ENCODE measurements at regions not wholly inside any gene's neighbourhood (a gene's known extent, or its start where the extent isn't known, plus 50 kb on each side); places are given as distances from the start of the nearest gene placed in this dataset.

DNA sequence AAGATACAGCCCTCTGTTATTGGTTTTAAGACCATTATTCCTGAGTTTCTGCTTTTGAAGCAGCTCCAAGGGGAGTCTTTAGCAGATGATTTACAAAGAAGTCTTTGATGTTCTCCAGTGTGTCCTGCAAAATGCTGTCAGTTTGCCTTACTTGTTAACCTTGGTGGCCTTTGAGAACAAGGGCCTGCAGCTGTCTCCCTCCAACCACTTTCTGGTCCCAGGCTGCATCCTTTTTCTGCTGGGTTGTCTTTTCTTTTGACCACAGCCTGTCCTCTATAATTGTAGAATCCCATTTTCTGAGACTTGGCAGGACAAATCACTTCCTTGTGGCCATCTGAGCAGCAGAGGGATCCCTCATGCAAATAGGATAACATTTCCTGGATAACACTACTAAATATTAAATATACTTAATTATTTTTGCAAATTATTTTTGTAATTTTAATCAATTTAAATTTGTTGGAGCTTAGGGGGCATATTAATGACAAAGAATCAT, 281.4 kb downstream of the DMRT2 start:
- no peak for DNase-seq (ENCODE audit: low spot score)

DNA sequence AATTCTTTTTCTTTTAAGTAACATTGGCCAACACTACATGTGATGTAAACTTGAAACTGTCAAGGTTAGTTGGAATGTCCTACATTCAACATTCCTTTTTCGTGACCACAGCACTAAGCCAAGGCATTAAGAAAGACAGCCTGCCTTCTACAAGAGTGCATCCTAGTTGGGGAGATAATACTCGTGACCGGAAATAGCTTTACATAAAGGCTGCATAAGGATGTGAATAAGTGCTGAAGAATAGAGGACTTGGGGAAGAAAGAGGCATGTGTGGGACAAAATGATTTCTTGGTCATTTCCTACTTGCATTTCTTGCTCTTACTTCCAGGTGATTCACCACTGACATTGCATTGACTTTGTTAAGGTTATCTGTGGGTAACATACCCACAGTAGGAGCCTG, 282.0 kb downstream of the DMRT2 start:
- DNase-seq (ENCODE audit: low spot score) = no peak

DNA sequence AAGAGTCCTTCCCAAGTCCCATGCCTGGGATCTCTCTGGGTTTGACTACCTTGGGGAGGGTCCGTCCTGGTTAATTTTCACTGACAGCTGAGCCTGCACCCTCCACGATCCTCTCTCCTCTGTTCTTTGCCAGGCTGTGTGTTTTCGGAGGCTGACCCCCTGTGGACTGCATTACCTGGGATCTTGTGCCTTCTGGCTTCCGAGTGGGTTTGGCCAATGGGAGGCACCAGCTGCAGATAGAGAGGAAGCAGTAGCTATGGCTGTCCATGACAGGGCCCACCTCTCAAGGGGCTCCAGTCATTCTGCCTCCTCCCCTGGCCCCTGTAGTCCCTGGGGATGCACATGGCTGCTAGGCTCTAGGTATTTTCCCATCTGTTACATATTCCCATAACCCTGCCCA, 285.0 kb downstream of the DMRT2 start:
- no peak for DNase-seq (ENCODE audit: low spot score)

DNA sequence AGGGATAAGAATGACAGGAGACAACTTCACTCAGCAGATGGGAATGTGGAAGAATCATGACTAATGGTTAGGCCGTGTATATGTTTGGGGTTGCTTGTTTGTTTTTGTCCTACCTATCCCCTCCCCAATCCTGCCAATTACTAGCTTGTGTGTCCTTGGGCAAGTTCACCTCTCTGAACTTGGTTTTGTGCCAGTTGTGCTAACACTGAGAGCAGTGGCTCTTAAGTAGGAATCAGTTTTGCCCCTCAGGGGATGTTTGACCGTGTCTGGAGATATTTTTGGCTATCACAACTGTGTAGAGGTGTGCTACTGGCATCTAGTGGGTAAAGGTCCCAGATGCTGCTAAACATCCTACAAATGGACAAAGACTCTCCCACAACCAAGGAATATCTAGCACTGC, 287.0 kb downstream of the DMRT2 start:
- DNase-seq (ENCODE audit: low spot score) = no peak

DNA sequence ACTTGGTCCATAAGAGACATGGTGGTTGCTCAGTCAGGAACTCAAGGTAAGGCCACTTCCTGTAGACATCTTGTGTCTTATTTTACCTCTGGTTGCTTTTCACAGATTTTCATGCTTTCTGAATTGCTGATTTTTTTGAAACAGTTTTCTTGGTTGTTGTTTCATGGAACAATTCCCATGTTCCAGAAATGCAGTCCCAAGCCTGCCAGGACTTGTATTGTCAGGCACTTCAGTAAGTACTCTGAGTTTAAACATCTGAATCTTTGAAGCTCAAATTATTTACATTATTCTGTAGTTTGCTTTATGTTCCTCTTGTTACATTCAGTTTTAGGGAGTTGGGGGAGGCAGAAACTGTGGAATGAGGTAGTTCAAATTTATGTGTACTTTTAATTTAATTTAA, 290.2 kb downstream of the DMRT2 start:
- DNase-seq (ENCODE audit: low spot score) = no peak

DNA sequence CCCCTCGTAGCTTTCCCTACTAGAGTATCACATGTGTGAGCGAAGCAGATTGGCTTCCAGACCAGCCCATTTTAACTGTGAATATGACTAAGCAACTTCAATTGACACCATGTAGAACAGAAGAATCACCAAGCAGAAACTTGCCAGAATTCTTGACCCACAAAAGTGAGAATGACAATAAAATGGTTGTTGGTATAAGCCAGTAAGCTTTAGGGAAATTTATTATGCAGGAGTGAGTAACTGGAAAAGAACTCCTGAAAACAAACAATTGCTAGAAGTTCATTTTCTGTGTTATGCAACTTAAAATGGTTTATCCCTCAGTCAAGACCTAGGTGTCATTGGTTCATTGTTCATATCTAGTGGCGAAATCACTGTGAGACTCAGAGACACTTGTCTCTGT, 303.1 kb downstream of the DMRT2 start:
- DNase-seq (ENCODE audit: low spot score) = no peak

DNA sequence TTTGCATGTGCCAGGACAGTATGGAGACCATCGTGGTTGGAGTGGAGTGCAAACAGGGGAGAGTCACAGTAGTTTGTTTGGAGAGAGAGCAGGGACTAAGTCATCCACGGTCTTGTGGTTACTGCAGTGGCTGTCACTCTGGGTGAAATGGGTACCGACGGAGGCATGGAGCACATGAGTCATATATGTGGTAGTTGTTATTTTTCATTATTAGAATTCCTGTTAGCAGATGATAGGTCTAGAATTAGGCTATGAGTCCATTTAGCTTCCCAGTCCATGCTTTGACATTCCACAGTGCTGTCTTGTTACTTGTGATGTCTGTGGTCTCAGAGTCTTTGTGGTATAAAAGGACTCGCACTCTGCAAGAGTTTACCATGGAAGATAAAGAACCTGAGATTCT, 303.9 kb downstream of the DMRT2 start:
- DNase-seq (ENCODE audit: low spot score) = no peak

DNA sequence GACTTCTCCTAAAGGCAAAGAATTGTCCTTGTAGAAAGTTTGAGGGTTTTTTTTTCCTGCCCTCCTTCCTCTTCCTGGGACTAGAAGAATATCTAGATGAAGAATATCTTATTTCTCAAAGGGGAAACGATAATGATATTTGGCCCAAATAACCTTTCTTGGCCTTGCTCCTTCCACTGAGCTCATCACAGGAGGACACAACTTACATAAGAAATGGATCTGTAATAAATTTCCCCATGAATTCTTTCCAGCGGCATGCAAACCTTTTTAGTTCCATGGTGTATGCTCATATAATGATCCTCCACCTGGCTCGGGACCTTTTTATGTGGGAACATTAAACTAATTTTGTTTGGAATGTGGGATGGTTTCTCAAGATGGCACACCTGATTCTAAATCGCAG, 304.4 kb downstream of the DMRT2 start:
- no peak for DNase-seq (ENCODE audit: low spot score)

DNA sequence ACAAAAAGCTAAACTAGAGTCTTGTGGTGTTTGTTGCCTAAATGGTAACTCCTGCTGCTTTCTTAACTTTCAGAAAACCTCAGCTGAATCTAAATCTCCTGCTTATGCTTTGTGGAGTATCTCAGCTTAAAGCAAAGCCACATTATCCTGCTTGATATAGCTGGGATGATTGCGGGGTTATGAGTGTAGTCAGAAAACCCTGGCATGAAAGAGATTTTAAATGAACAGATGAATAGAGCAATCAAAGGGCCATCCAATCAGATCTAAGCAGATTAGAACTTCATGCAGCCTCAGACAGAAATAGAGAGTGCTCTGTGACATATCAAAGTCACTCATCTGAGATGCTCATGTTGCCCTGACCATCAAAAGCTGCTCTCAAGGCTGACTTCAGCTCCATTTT, 305.5 kb downstream of the DMRT2 start:
- no peak for DNase-seq (ENCODE audit: low spot score)

DNA sequence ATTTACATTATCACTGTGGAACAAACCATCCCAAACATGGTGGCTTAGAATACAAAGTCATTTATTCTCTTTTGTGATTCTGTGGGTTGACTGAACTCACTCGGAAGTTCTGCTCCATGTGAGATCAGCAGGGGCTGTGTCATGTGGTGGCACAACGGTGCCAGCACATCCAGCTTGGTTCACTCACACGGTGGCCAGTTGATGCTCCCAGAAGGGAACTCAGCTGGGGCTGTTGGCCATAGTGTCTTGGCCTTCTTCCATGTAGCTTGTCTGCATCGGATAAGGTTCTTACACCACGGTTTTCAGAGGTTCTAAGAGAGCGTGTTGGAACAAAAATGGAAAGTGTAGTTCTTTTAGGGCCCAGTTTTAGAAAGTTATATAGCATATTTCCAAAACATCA, 312.7 kb downstream of the DMRT2 start:
- DNase-seq (ENCODE audit: low spot score) = no peak

DNA sequence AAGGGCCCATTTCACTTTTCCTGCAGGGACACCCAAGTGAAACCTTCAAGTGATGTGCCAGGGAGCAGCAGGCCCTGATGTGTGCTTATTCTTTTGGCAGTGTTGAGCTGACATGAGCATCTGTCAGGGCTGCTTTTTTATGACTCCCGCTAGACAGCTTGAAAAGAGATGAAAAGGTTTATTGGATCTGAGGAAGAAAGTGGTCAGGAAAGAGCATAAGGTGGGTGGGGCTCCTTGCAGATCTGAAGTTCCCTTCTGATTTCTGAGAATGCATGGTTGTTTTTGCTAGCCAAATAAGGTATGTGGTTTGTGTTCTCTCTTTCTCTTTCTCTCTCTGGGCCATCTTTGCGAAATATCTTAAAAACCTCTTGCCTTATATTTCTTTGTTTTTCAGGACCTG, 316.1 kb downstream of the DMRT2 start:
- peak; percentile 8 for DNase-seq (ENCODE audit: low spot score)

DNA sequence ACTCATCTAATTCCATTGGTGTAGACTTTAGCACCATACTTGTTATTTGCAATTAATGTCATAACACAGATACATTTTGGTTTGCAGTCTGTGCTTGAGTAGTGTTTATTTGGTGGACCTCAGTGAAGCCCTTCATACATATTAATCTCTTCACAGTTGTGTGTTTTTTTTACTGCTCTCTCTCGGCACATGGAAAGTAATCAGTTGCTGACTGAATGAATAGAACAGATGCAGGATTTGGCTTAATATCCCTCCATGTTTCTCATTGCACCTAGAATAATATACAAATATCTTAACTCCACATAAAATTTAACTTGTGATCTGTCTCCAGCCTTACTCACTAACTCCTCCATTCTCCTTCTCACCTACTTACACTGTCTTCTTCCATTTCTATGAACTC, 319.1 kb downstream of the DMRT2 start:
- no peak for DNase-seq (ENCODE audit: low spot score)

DNA sequence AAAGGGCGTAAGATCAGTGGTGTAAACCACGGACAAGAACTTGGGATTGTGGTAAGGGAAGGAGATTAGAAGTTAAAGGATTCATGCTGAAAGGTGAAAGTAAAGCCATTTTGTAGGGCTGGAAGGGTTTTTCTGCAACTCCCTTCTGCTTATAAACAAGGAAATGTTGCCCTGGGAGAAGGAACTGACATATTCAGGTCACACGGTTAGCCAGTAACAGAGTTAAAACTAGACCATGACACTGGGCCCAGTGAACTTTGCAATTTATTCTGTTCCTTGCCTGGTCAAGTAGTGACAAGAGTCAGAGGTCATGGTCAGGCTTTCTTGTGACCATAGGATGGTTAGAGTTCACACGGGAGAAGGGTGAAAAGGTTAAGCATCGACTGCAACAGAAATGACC, 323.3 kb downstream of the DMRT2 start:
- DNase-seq (ENCODE audit: low spot score) = no peak

DNA sequence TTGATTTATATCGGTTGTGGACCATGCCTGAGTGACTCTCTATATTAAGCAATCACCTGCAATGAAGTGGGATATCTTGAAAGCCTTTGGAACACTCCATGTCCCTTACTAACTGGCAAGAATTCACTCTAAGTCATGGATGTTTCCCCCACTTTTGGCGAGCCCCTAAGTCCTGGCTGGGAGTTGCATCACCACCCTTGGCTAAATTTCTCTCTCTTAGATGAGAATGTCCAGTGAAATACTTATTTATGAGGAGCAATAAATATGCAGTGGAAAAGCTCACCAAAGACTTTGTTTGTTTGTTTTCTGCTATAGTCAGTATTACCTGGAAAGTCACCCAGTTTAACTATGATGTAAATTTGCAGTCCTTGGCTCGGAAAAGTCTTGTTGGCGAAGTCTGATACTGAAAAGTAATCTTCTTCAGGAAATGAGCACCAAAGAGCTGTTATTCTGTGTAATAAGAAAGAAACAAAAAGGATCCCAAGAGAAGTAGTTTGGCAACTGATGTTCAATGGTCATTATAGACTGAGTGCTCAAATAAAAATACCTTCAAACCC, 333.8 kb downstream of the DMRT2 start:
- DNase-seq (ENCODE audit: low spot score) = no peak

DNA sequence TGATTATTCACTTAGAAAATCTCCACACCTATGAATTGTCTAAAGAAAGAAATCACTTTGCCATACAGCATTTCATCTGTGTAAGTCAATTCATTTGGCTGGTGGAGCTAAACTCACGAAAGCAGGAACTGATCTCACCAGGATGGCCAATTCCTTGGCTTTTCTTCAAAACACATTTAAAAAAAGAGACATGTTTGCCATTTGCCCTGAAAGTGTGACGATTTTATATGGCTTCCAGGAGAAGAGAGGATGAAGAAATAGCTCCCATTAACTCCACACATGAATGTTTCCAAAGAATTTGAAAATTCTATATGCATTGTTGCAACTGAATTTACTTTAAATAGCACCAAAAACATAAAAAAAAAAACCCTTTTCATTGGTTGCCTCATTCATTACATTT, 334.7 kb downstream of the DMRT2 start:
- no peak for DNase-seq (ENCODE audit: low spot score)

DNA sequence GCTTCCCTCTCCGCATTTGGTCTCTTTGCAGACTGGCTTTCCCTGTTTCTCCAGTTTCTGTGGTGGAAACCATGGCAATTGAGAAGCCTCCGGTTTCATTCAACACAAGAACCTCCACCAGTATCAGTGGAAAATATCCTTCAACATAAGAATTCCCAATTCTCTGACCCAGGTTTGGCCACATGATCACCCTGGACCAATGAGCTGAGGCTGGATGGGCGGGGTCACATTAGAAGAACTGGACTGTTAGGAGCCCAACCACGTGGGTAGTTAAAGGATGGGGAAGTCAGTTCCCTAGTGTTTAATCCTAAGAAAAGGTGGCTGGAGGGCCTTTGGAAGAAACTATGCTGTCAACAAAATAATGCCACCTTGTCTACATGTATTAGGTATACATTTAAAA, 336.3 kb downstream of the DMRT2 start:
- no peak for DNase-seq (ENCODE audit: low spot score)

DNA sequence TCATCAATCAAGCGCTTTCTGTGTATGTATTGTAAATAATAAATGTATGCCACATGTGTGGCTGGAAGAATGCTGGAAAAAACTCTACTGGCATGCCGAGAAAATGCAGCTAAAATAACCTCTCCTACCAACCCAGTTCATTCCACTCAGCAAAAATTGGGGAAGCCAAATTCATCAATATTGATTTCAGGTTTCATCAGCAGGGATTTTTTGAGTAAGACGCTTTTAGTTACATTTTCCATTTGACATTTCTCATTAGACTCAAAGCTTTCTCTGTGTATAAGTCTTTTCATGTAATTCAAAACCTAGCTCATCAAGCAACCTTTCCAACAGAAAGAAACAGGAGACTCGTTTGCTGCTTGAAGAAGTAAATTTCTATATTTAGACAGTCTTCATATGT, 338.1 kb downstream of the DMRT2 start:
- DNase-seq (ENCODE audit: low spot score) = no peak

DNA sequence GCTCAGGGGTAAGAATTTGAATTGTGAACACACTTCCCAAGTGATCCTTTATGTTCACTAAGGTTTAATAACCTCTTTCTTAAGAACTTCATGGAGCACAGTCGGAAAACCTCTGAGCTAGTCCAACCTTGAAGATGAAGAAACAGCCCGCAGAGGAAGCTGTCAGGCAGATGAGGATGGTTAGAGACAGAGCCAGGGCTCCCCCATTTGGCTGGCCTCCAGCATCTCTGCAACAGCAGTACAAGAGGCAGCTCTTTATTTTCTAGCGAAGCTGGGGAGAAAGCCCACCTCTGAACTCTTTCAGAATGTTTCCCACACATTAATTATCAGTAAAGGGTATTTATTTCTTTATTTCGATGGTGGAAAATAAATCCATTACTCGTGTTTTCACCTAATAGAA, 350.8 kb downstream of the DMRT2 start:
- DNase-seq (ENCODE audit: low spot score) = no peak

DNA sequence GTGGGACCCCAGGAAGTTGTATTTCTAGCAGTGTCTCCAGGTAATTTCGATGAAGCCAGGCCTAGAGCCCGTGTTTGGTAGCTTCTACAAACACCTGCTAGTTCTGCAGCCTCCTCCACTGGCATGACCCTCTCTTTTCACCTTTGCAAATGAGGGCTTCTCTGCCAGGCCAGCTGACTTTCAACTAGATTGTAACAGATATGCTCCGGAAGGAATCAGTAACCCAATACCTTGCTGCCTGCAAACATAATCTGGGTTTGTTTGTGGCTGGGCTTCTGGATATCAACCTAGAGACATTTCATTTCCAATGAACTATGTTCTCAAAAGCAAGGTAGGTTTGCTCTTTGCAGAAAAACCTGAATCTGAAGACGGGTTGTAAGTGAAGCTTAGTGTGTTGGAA, 354.8 kb downstream of the DMRT2 start:
- no peak for DNase-seq (ENCODE audit: low spot score)

DNA sequence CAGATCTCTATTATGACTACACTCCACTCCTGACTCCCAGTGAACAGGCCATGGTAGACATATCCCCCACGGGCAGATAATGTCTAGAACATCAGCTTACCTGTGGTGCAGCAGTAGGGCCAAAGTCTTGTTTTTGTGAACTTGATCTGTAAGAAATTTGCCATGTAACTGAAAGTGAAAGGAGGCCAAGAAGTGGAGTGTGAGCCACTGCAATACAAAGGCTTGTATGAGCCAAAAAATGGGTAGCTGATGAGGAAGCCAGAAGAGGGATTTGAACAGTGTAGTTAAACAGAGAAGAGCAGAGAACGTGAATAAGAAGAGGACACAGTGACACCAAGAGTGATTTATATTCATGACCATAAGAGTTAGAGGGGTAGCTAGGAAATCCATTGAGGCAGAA, 361.7 kb downstream of the DMRT2 start:
- DNase-seq (ENCODE audit: low spot score) = no peak

DNA sequence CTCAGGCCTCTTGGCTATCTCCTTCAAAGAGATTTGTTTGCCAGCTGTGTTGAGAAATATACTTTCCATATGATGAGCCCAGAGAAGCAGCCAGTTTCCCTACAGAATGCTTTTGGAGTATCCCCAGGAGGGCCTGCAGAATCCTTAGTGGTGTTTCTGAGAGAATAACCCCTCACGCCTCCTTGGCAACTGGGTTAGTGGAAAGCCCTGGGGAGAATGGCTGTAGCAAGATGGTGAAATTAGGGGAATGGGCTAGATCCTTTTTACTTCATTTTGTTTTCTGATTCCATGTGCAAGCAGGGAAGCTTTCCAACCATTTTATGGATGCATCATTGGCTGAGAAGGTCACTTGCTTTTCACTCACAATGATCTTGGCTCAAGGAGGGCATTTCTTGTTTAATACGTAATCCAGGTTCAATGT, 364.6 kb downstream of the DMRT2 start:
- DNase-seq (ENCODE audit: low spot score) = no peak

DNA sequence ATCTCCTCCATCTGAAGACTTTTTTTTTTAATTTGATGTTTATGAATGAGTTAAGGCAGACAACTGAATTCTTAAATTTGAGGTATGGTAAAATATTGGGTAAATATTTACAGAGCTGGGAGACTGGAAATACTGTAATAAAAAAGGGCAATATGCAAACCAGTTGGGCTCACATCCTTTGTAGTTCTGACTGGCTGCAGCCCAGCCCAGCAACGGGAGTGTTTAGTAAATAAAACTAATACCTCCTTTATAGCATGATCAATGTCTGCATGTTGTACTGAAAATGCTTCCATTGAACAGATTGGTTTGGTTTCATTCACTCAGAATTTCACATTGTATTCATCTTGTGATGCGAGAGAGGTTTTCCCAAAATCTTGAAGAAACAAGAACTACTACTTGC, 365.0 kb downstream of the DMRT2 start:
- no peak for DNase-seq (ENCODE audit: low spot score)

DNA sequence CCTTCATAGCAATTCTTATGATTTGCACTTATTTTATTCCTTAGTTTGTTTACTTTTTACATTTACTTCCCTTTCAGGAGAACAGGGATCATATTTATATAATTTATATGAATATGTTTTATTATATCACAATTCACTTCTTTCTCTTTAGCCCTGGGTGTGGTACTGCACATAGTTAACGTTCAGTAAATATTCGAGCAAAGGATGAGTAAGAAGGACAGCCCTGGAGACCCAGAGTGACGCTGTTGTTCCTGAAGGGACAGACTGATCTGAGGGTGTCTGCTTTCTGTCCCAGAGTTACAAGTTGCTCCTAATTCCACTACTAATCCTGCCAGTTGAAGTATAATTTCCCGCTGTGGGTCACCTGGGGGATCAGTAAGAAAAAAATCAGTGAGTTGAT, 366.1 kb downstream of the DMRT2 start:
- DNase-seq (ENCODE audit: low spot score) = no peak

DNA sequence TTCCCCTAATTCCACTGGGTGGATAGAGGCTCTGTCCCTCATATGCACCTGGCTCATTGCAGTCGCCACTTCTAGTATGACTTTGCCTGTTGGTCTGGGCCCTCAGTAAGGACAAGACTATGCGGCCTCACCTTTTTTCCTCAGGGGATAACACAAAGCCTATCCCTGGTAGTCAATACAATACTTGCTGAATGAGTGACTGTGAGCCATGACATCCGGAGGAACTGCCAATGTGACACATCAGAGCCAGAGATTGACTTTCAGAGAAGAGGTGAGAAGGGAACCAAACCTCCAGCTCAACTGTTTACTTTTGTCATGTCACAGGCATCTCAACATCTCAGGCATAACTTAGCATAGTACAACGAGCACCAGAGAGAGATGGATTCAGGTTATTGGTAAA, 371.3 kb downstream of the DMRT2 start:
- no peak for DNase-seq (ENCODE audit: low spot score)

DNA sequence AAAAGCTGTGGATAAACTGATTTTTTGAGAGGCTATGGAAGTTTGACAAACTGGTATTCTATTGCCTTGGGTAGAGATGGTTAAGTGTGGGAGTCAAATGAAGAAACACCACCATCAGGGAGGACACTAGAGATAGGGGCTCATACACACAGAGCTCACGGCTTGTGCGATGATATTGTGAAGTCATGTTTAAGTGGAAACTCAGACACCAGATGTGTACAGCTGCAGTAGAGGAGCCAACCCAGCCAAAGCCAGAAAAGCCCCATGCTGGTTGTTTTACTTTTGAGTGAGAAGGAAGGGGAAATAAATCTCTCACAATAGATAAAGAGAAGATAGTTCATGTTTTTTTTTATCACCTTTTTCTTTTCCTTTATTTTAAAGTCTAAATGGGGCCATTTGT, 377.7 kb downstream of the DMRT2 start:
- DNase-seq (ENCODE audit: low spot score) = no peak
